OCI-LY7 (cell line): ENCODE measurements at regions not wholly inside any gene's neighbourhood (a gene's known extent, or its start where the extent isn't known, plus 50 kb on each side); places are given as distances from the start of the nearest gene placed in this dataset.

ENCODE experiments used
- BruUV-seq: library from RNA; stranded (reverse); fragments of 400-500 nt; replicated peaks from 2 replicates; lab custom pipeline; 2021; lab: Mats Ljungman, UMichigan
- CTCF ChIA-PET: fragments of 300-600 bp; sonication (Branson Sonifier 250); formaldehyde crosslinking; loops from one replicate; lab custom pipeline; 2022; ENCODE audit warnings: antibody characterized with exemption; ENCODE audit not compliant: unreplicated experiment; lab: Charles Lee
- POLR2A ChIA-PET: fragments of 300-600 bp; sonication (Branson Sonifier 250); formaldehyde crosslinking; loops from one replicate; lab custom pipeline; 2022; ENCODE audit warnings: antibody characterized with exemption; lab: Charles Lee
- DNase-seq: peaks from one replicate; pipeline ENCODE4 v3.0.0-alpha.2; 2015; ENCODE audit warnings: low spot score
- H2AFZ ChIP-seq: fragments of 200-600 bp; sonication (generic), shearing (Covaris generic); 2 replicates; pipeline ENCODE4 v1.6.1; 2014; ENCODE audit warnings: mild to moderate bottlenecking, antibody characterized with exemption, low read length, moderate library complexity
- H3K27ac ChIP-seq: fragments of 200-600 bp; sonication (generic); 2 replicates; pipeline ENCODE4 v1.5.1; 2014; ENCODE audit warnings: mixed run types, low read depth, mild to moderate bottlenecking, moderate library complexity, low read length, inconsistent platforms; ENCODE audit not compliant: poor library complexity, severe bottlenecking
- H3K36me3 ChIP-seq: fragments of 200-600 bp; sonication (generic); 2 replicates; pipeline ENCODE4 v1.6.1; 2014; ENCODE audit warnings: mild to moderate bottlenecking, antibody characterized with exemption, low read length, moderate library complexity, mixed read lengths; ENCODE audit not compliant: insufficient read depth
- H3K4me1 ChIP-seq: fragments of 200-600 bp; sonication (generic); 2 replicates; pipeline ENCODE4 v1.5.1; 2014; ENCODE audit warnings: mild to moderate bottlenecking, low read length; ENCODE audit not compliant: insufficient read depth, poor library complexity, severe bottlenecking
- H3K4me2 ChIP-seq: fragments of 200-600 bp; sonication (generic); 2 replicates; pipeline ENCODE4 v1.6.1; 2014; ENCODE audit warnings: mild to moderate bottlenecking, low read length
- H3K4me3 ChIP-seq: fragments of 200-600 bp; sonication (generic); 2 replicates; pipeline ENCODE4 v1.5.1; 2014; ENCODE audit warnings: mild to moderate bottlenecking, low read depth, low read length; ENCODE audit not compliant: poor library complexity, severe bottlenecking
- H3K79me2 ChIP-seq: fragments of 200-600 bp; sonication (generic); 2 replicates; pipeline ENCODE4 v1.6.1; 2016; ENCODE audit warnings: low read depth, mild to moderate bottlenecking, low read length, moderate library complexity, mixed read lengths; ENCODE audit not compliant: insufficient read depth
- H3K9me2 ChIP-seq: fragments of 200-600 bp; sonication (generic); 2 replicates; pipeline ENCODE4 v1.6.1; 2016; ENCODE audit warnings: mild to moderate bottlenecking, low read length, mixed read lengths; ENCODE audit not compliant: insufficient read depth
- H3K9me3 ChIP-seq: fragments of 200-600 bp; sonication (generic); 2 replicates; pipeline ENCODE4 v1.6.1; 2014; ENCODE audit warnings: mild to moderate bottlenecking, mixed run types, low read length, mixed read lengths
- H4K20me1 ChIP-seq: fragments of 200-600 bp; sonication (generic); 2 replicates; pipeline ENCODE4 v1.6.1; 2014; ENCODE audit warnings: mild to moderate bottlenecking, antibody characterized with exemption, low read length, moderate library complexity, mixed read lengths; ENCODE audit not compliant: insufficient read depth
- EZH2phosphoT487 ChIP-seq: fragments of 200-600 bp; sonication (generic); IDR thresholded peaks from 2 replicates; pipeline ENCODE4 v1.6.1; 2018; ENCODE audit warnings: low read depth, borderline replicate concordance, mild to moderate bottlenecking, mixed run types, antibody characterized with exemption, low read length, moderate library complexity, mixed read lengths
- intact Hi-C: fragments of 100-400 bp; cut with micrococcal nuclease; formaldehyde crosslinking; loops from one replicate; pipeline ENCODE4 v1.10.0; 2022; ENCODE audit not compliant: unreplicated experiment
- TF ChIP-seq, protein P1 (sequence below): fragments of 200-600 bp; sonication (generic); conservative IDR thresholded peaks from 2 replicates; pipeline ENCODE4 v1.5.1; 2014; ENCODE audit warnings: mild to moderate bottlenecking, antibody characterized with exemption, low read length, moderate library complexity, mixed read lengths

DNA sequence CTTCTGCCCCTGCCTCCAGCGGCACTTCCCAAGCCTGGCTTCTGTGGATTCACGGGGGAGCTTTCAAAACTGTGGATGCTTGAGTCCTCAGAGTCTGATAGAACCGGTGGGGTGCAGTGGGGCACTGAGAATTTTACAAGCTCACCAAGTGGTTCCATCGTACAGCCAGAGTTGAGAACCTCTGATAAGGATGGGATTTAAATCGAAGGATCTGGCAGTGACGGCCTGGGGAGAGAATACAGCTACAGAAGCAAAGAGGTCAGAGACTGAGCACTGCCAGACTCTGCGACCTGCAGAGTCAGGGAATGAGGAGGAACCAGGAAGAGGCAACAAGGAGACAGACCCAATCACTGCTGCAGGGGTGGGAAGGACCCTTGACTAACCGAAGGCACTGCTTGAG, 124.6 kb upstream of the BOD1 start:
- Histone ChIP-seq H2AFZ (no peak overlapping the region), H3K4me1 (peaks cover 94% of the 10 kb centered on the region), H4K20me1 (no peaks in the 10 kb centered on the region), H3K9me3 (no peaks in the 10 kb centered on the region), H3K79me2 (peaks cover 22% of the 10 kb centered on the region; the same call in 1 of the 2 replicates), H3K4me3 (no peak overlapping the region), H3K27ac (peak overlapping the region; percentile 27), H3K36me3 (no peaks in the 10 kb centered on the region; the same call in 1 of the 2 replicates), H3K4me2 (peak overlapping the region; percentile 54), H3K9me2 (no peaks in the 10 kb centered on the region)
- no peak for TF ChIP-seq EZH2phosphoT487
- TF ChIP-seq, protein P1, sequence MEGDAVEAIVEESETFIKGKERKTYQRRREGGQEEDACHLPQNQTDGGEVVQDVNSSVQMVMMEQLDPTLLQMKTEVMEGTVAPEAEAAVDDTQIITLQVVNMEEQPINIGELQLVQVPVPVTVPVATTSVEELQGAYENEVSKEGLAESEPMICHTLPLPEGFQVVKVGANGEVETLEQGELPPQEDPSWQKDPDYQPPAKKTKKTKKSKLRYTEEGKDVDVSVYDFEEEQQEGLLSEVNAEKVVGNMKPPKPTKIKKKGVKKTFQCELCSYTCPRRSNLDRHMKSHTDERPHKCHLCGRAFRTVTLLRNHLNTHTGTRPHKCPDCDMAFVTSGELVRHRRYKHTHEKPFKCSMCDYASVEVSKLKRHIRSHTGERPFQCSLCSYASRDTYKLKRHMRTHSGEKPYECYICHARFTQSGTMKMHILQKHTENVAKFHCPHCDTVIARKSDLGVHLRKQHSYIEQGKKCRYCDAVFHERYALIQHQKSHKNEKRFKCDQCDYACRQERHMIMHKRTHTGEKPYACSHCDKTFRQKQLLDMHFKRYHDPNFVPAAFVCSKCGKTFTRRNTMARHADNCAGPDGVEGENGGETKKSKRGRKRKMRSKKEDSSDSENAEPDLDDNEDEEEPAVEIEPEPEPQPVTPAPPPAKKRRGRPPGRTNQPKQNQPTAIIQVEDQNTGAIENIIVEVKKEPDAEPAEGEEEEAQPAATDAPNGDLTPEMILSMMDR = no peak
- DNase-seq = no peak
- intact Hi-C loops = no loop called here
- CTCF ChIA-PET = interaction anchor here (1.0 kb wide), 1 partner anchor 86 kb away, joined by 3 read pairs; no protein-coding TSS in a partner anchor
- BruUV-seq = no TSS peak
- POLR2A ChIA-PET = interaction anchor here (0.8 to 7.1 kb wide), 9 partner anchors 7 to 184 kb away, joined by 3 to 107 read pairs (median 4); no protein-coding TSS in a partner anchor

DNA sequence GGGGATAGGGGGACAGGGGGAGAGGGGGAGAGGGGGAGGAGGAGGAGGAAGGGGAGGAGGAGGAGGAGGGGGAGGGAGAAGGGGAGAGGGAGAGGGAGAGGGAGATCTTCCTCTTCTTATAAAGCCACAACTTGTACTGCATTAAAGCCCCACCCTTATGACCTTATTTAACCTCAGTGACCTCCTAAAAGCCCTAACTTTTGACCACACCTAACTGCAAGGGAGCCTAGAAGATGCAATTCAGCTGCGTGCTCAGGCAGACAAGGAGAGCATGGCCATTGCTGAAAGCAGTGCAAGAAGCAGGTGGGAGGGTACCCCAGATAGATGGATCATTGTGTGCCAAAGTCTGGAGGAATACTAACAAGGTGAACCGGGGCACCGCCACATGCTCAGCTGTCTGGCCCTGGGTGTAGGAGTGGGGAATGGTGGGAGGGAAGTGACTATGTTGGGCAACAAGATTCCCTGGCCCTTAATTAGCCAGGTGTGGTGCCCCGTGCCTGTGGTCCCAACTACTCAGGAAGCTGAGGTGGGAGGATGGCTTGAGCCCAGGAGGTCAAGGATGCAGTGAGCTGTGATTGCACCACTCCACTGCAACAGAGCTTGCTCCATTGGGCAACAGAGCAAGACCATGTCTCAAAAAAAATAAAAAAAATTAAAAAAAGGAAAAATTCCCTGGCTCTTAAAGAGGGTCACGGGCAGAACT, 125.4 kb upstream of the BOD1 start:
- POLR2A ChIA-PET = interaction anchor here (0.8 to 7.1 kb wide), 11 partner anchors 8 to 183 kb away, joined by 3 to 107 read pairs (median 3); no protein-coding TSS in a partner anchor
- Histone ChIP-seq H3K4me1 (peaks cover 94% of the 10 kb centered on the region), H3K79me2 (peaks cover 22% of the 10 kb centered on the region; the same call in 1 of the 2 replicates), H3K4me2 (peak overlapping the region; percentile 93), H3K9me2 (no peaks in the 10 kb centered on the region), H3K9me3 (peaks cover 3% of the 10 kb centered on the region; the same call in 1 of the 2 replicates), H3K27ac (peak overlapping the region; percentile 99), H3K4me3 (peak overlapping the region; percentile 58), H4K20me1 (no peaks in the 10 kb centered on the region), H3K36me3 (no peaks in the 10 kb centered on the region; the same call in 1 of the 2 replicates), H2AFZ (no peak overlapping the region; the same call in 1 of the 2 replicates)
- no TSS peak for BruUV-seq
- TF ChIP-seq, protein P1 = no peak
- no peak for TF ChIP-seq EZH2phosphoT487
- intact Hi-C loops = no loop called here
- no peak for DNase-seq
- CTCF ChIA-PET = interaction anchor here (1.0 kb wide), 1 partner anchor 85 kb away, joined by 3 read pairs; no protein-coding TSS in a partner anchor
